Prostate gland (tissue), 2 donors: ENCODE measurements at regions not wholly inside any gene's neighbourhood (a gene's known extent, or its start where the extent isn't known, plus 50 kb on each side); places are given as distances from the start of the nearest gene placed in this dataset.

Experiments used
- CTCF ChIP-seq, 4 experiments: fragments of 200-600 bp in 2 of 4; fragments of 450-650 bp in 2 of 4; sonication (generic) in 2 of 4; IDR thresholded peaks; 1 replicate in 3 of 4; 2 replicates in 1 of 4; pipeline ENCODE4 v1.5.1; 2016 to 2019; ENCODE audit warnings: antibody characterized with exemption in 4 of 4, mild to moderate bottlenecking in 2 of 4, moderate library complexity in 2 of 4
- POLR2A ChIP-seq: fragments of 450-650 bp; IDR thresholded peaks from one replicate; pipeline ENCODE4 v1.6.1; 2016; ENCODE audit warnings: antibody characterized with exemption, mild to moderate bottlenecking
- POLR2AphosphoS5 ChIP-seq: sonication (generic); formaldehyde crosslinking; IDR thresholded peaks from one replicate; pipeline ENCODE4 v1.6.1; 2017; ENCODE audit warnings: antibody characterized with exemption

DNA sequence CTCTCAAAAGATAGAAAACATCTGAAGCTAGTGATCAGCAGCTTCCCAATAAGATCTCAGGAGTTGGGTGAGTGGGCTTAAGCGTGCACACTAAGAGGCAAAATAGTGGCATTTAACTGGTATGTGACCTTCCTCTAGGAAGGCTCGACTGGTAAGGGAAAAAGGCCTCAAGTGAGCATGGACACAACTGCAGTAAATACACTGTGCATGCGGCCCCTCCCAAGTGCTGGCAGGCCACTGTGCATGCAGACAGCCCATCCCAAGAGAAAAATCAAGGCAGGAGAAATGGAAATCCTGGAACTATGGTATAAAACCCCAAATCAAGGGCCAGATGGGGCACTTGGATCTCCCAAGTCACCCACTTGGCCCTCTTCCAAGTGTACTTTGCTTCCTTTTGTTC is 112.7 kb downstream of the SMC2 start:
- TF ChIP-seq CTCF (IDR thresholded peaks at IDR 0.05) (no peak), POLR2AphosphoS5 (no peak), POLR2A (no peak)
